GM12891 (cell line): ENCODE measurements at regions not wholly inside any gene's neighbourhood (a gene's known extent, or its start where the extent isn't known, plus 50 kb on each side); places are given as distances from the start of the nearest gene placed in this dataset.

ENCODE experiments used
- DNase-seq: peaks from one replicate; pipeline ENCODE4 v3.0.0; 2011; ENCODE audit warnings: low spot score; ENCODE audit not compliant: insufficient read length
- FAIRE-seq: peaks from 2 replicates; lab custom pipeline; 2011; peaks lifted over from hg19 to GRCh38; lab: Jason Lieb, UNC
- PAX5 ChIP-seq: IDR thresholded peaks from 2 replicates; pipeline ENCODE4 v1.6.1; 2011; ENCODE audit warnings: low read length, moderate library complexity, mild to moderate bottlenecking; ENCODE audit not compliant: insufficient read depth, severe bottlenecking
- POLR2A ChIP-seq: IDR thresholded peaks from 2 replicates; pipeline ENCODE4 v1.6.1; 2011; ENCODE audit warnings: low read depth, low read length, control low read depth
- POLR2AphosphoS5 ChIP-seq: IDR thresholded peaks from 2 replicates; pipeline ENCODE4 v1.6.1; 2011; ENCODE audit warnings: low read depth, low read length, control low read depth
- POU2F2 ChIP-seq: IDR thresholded peaks from 2 replicates; pipeline ENCODE4 v1.6.1; 2011; ENCODE audit warnings: low read depth, mild to moderate bottlenecking, control low read depth, low read length, moderate library complexity
- SPI1 ChIP-seq: IDR thresholded peaks from 2 replicates; pipeline ENCODE4 v1.6.1; 2011; ENCODE audit warnings: low read depth, low read length, control low read depth
- TAF1 ChIP-seq: IDR thresholded peaks from 2 replicates; pipeline ENCODE4 v1.6.1; 2011; ENCODE audit warnings: low read depth, low read length, control low read depth

- FAIRE-seq (no peak), DNase-seq (no peak)
- no peak for TF ChIP-seq PAX5
Observed at GRCh38 chr5:68803881-68804319, 289.9 kb upstream of the SLC30A5 start.

DNA sequence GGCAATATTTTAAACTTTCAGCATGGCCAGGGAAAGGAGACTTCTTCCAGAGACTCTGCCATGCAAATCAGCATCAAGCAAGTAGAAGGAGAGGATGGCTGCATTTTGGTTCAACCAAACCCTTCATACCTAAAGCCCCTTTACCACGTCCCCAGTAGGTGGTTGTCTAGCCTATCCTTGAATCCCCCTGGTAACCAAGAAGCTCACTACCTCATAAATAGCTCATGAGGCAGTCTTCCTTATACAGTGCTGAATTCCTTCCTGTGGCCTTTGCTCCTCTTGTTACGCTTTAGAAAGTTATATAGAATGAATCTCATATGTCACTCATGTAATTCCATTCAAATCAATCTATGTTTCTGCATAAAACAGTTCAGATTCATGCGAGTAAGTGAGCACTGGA is 289.5 kb upstream of the SLC30A5 start:
- DNase-seq (no peak), FAIRE-seq (no peak)
- TF ChIP-seq TAF1 (no peak), POU2F2 (no peak), SPI1 (no peak), PAX5 (no peak)

GRCh38 chr5:68805444-68805843 is 288.4 kb upstream of the SLC30A5 start:
- no peak for FAIRE-seq
- no peak for DNase-seq
- TF ChIP-seq PAX5: no peak
- no peak for TF ChIP-seq POLR2A
- TF ChIP-seq POU2F2: no peak
- no peak for TF ChIP-seq SPI1
- TF ChIP-seq TAF1: no peak
- no peak for TF ChIP-seq POLR2AphosphoS5

DNA sequence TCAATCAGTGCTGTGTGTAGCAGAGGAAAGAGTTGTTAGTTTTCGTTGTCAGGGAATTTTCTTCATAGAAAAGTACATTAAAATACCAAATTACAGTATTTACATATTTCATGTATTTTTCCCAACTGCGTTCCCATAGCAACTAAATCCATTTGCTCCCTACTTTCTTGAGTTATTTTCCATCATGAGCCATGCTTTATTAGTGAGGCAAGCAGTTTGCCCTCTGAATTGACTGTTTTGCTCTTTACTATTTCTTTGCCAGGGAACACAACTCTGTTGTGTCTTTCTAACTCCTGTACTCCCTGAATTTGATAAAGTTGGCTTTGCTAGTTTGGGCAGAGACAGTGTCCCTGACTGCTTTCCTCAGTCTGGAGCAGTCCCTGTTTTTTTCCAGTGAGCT is 276.2 kb upstream of the SLC30A5 start:
- FAIRE-seq: no peak
- TF ChIP-seq TAF1: no peak
- TF ChIP-seq POLR2AphosphoS5: no peak
- no peak for TF ChIP-seq POU2F2
- TF ChIP-seq POLR2A: no peak
- TF ChIP-seq SPI1: no peak
- no peak for TF ChIP-seq PAX5
- no peak for DNase-seq

DNA sequence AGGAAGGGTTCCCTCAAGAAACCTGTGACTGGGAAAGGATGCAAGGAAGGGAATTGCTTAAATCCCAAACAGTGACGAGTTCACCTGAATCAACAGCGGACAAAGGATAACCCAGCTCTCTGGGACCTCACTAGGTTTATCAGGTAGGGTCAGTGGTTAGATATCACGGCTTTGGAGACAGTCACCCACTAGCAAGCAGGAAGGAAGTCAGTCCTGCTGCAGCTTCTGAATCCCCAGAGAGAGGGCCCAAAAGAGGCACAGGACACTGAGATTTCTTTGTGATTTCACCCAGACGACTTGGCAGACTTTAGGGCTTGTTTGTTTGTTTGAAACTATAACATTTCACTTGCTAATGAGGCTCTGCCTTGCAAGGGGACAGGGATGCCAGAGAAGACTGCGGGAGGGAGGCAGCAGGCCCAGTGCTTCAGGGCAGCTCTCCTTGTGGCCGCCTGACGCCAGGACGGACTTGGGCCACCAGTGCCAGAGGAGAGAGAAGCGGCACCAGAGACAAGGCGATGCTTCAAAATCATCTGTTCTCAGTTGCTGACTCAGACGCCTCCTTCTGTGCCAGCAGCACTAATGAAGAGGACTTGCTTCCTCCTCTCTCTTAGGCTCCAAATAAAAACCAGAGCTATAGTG is 275.6 kb upstream of the SLC30A5 start:
- FAIRE-seq (no peak), DNase-seq (no peak)
- TF ChIP-seq POU2F2 (no peak), PAX5 (no peak), POLR2AphosphoS5 (no peak), TAF1 (no peak), SPI1 (no peak), POLR2A (no peak)

DNA sequence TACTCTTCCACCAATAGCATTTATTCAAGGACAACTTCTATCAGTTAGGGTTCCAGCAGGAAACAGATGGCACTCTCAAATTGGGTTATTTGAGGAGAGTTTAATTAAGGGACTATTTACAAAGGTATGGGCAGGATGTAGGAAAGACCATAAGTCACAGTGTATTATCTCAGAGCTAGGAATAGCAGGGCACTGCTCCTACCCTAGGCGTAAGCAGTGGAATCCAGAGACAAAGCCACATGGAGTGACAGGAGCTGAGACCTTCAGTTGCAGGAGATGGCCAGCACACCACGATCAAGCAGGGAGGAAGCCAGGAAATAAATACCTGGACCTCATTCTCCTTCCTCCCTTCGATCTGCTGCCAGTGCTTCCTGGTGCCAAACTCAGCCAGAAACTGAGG is 274.9 kb upstream of the SLC30A5 start:
- no peak for FAIRE-seq
- no peak for DNase-seq
- TF ChIP-seq POU2F2: no peak

DNA sequence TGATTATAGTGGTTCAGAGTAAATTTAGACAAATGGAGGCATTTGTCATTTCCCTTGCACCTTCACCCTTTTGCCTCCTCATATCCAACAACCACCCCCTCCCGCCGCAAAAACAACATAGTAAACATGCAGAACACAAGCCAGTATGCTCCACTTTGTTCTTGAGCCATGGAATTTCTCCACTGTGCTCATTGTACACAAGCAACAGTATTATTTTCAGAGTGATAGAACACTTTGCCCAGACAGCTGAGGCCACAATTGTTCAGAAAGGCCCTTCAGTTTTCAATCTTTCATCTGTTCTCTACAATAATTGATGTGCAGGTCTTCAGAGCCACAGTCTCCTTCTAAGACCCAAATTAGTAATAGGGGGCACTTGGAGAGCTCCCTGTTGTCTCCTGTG is 272.8 kb upstream of the SLC30A5 start:
- no peak for FAIRE-seq
- TF ChIP-seq SPI1 (no peak), TAF1 (no peak), POU2F2 (no peak), POLR2A (no peak), POLR2AphosphoS5 (no peak), PAX5 (no peak)

GRCh38 chr5:68822796-68823195 is 271.0 kb upstream of the SLC30A5 start:
- TF ChIP-seq SPI1 (no peak), POLR2A (no peak), POU2F2 (no peak), TAF1 (no peak), PAX5 (no peak), POLR2AphosphoS5 (no peak)
- FAIRE-seq (no peak), DNase-seq (no peak)

More for the DNA sequence above, 272.8 kb upstream of the SLC30A5 start:
- no peak for DNase-seq

DNA sequence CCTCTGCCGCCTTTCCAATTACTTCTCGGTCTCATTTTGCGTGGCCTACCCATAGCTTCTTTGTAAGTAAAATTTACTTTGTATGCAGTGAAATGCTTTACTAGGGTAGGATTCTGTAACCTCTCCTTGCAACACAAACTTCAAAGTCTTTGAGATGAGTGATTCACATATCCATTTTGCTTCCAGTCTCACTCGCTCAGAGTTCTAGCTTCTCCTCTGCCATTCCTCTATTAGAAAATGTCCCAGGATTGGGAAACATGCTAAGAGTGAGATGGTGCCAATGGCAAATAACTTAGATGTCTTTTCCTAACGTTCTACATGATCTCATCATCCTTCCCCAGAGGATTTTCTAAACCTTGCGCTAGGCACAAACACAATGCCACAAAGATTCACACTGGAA is 270.5 kb upstream of the SLC30A5 start:
- no peak for TF ChIP-seq TAF1
- no peak for TF ChIP-seq SPI1
- TF ChIP-seq POLR2A: no peak
- TF ChIP-seq PAX5: no peak
- no peak for TF ChIP-seq POLR2AphosphoS5
- TF ChIP-seq POU2F2: no peak
- no peak for FAIRE-seq
- DNase-seq: no peak

DNA sequence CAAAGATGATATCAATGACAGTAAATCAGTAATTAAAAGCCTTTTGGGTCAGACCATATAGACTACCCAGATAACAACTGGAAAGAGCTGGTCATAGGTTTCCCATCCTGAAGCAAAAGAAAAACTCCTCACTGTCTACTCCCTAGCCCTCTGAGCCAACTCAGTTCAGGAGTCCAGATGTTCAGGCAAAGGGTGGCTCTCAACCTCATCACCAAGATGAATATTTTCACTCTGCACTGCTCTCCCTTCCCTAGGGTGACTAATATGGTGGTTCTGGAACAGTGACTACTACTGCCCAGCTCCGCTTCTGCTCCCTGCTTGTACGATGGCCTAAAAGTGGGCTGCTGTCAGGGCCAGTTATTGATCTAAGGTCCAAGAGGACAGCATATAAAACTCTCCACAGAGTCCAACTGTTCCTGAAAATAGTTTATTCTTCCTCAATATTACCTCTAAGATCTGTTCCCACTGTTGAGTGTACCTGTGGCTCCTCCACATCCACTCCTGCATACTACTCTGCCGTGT is 263.4 kb upstream of the SLC30A5 start:
- no peak for TF ChIP-seq POLR2A
- TF ChIP-seq POU2F2: no peak
- TF ChIP-seq POLR2AphosphoS5: no peak
- no peak for TF ChIP-seq SPI1
- TF ChIP-seq PAX5: no peak
- TF ChIP-seq TAF1: no peak
- DNase-seq: no peak
- FAIRE-seq: no peak
